H9 (cell line): ENCODE measurements at regions not wholly inside any gene's neighbourhood (a gene's known extent, or its start where the extent isn't known, plus 50 kb on each side); places are given as distances from the start of the nearest gene placed in this dataset.

Source experiments
- DNase-seq: peaks from one replicate; pipeline ENCODE4 v3.0.0-alpha.2; 2017
- H2AFZ ChIP-seq: one replicate; pipeline ENCODE4 v1.6.1; 2013; ENCODE audit warnings: mild to moderate bottlenecking, low read length, control low read depth, moderate library complexity
- H2AK5ac ChIP-seq: 2 replicates; pipeline ENCODE4 v1.6.1; 2013; ENCODE audit warnings: low read length, control low read depth, mixed read lengths; ENCODE audit not compliant: insufficient read length
- H2BK120ac ChIP-seq: one replicate; pipeline ENCODE4 v1.6.1; 2013; ENCODE audit warnings: low read depth, mild to moderate bottlenecking, low read length, control low read depth, inconsistent platforms; ENCODE audit not compliant: poor library complexity, severe bottlenecking
- H2BK12ac ChIP-seq: 2 replicates; pipeline ENCODE4 v1.6.1; 2013; ENCODE audit warnings: low read length, control low read depth, mixed read lengths, low read depth; ENCODE audit not compliant: insufficient read length
- H2BK15ac ChIP-seq: 2 replicates; pipeline ENCODE4 v1.6.1; 2013; ENCODE audit warnings: low read depth, low read length, control low read depth
- H2BK20ac ChIP-seq: one replicate; pipeline ENCODE4 v1.6.1; 2013; ENCODE audit warnings: low read depth, mild to moderate bottlenecking, low read length, control low read depth, inconsistent platforms; ENCODE audit not compliant: poor library complexity, severe bottlenecking
- H2BK5ac ChIP-seq: 2 replicates; pipeline ENCODE4 v1.6.1; 2013; ENCODE audit warnings: low read length, control low read depth, mixed read lengths; ENCODE audit not compliant: insufficient read length
- H3K14ac ChIP-seq: 2 replicates; pipeline ENCODE4 v1.6.1; 2013; ENCODE audit warnings: low read length, control low read depth; ENCODE audit not compliant: insufficient read depth
- H3K18ac ChIP-seq: 2 replicates; pipeline ENCODE4 v1.6.1; 2013; ENCODE audit warnings: low read depth, mild to moderate bottlenecking, mixed read lengths, low read length, control low read depth; ENCODE audit not compliant: insufficient read length
- H3K23ac ChIP-seq: 2 replicates; pipeline ENCODE4 v1.6.1; 2013; ENCODE audit warnings: low read length, control low read depth, mixed read lengths, low read depth; ENCODE audit not compliant: insufficient read length
- H3K23me2 ChIP-seq: 2 replicates; pipeline ENCODE4 v1.6.1; 2013; ENCODE audit warnings: low read depth, mild to moderate bottlenecking, mixed read lengths, low read length, control low read depth; ENCODE audit not compliant: insufficient read length, poor library complexity, severe bottlenecking
- H3K27ac ChIP-seq: 2 replicates; pipeline ENCODE4 v1.5.1; 2013; ENCODE audit warnings: low read length, control low read depth, mixed read lengths, low read depth; ENCODE audit not compliant: insufficient read length
- H3K27me3 ChIP-seq: 2 replicates; pipeline ENCODE4 v1.6.1; 2013; ENCODE audit warnings: low read length, control low read depth, inconsistent platforms; ENCODE audit not compliant: insufficient read depth
- H3K4ac ChIP-seq: 2 replicates; pipeline ENCODE4 v1.6.1; 2013; ENCODE audit warnings: low read depth, mild to moderate bottlenecking, control low read depth, inconsistent platforms, low read length, moderate library complexity
- H3K4me1 ChIP-seq: 2 replicates; pipeline ENCODE4 v1.6.1; 2013; ENCODE audit warnings: low read length, control low read depth, inconsistent platforms; ENCODE audit not compliant: insufficient read depth
- H3K4me2 ChIP-seq: 2 replicates; pipeline ENCODE4 v1.6.1; 2013; ENCODE audit warnings: low read length, control low read depth, mixed read lengths; ENCODE audit not compliant: insufficient read length, insufficient read depth
- H3K56ac ChIP-seq: 2 replicates; pipeline ENCODE4 v1.6.1; 2013; ENCODE audit warnings: low read depth, mild to moderate bottlenecking, mixed read lengths, low read length, control low read depth; ENCODE audit not compliant: insufficient read length
- H3K79me1 ChIP-seq: 2 replicates; pipeline ENCODE4 v1.6.1; 2013; ENCODE audit warnings: low read depth, mild to moderate bottlenecking, moderate library complexity, low read length, control low read depth, inconsistent platforms; ENCODE audit not compliant: insufficient read depth, poor library complexity, severe bottlenecking
- H3K79me2 ChIP-seq: 2 replicates; pipeline ENCODE4 v1.6.1; 2013; ENCODE audit warnings: low read length, control low read depth, inconsistent platforms; ENCODE audit not compliant: insufficient read depth
- H3K9ac ChIP-seq: 2 replicates; pipeline ENCODE4 v1.6.1; 2013; ENCODE audit warnings: low read length, control low read depth, mixed read lengths; ENCODE audit not compliant: insufficient read length; ENCODE audit errors: extremely low read depth
- H3K9me3 ChIP-seq: one replicate; pipeline ENCODE4 v1.6.1; 2013; ENCODE audit warnings: low read depth, low read length, inconsistent platforms; ENCODE audit not compliant: control insufficient read depth
- H3T11ph ChIP-seq: one replicate; pipeline ENCODE4 v1.6.1; 2013; ENCODE audit warnings: mild to moderate bottlenecking, low read length, control low read depth, inconsistent platforms
- H4K20me1 ChIP-seq: one replicate; pipeline ENCODE4 v1.6.1; 2013; ENCODE audit not compliant: control insufficient read depth, insufficient read length, insufficient read depth
- H4K5ac ChIP-seq: 2 replicates; pipeline ENCODE4 v1.6.1; 2013; ENCODE audit warnings: low read depth, mild to moderate bottlenecking, mixed read lengths, low read length, control low read depth; ENCODE audit not compliant: insufficient read length
- H4K8ac ChIP-seq: replicated peaks from 2 replicates; pipeline ENCODE4 v1.6.1; 2013; ENCODE audit warnings: low read length, control low read depth, mixed read lengths, low read depth; ENCODE audit not compliant: insufficient read length
- H4K91ac ChIP-seq: 2 replicates; pipeline ENCODE4 v1.6.1; 2013; ENCODE audit warnings: low read depth, mild to moderate bottlenecking, moderate library complexity, mixed read lengths, low read length, control low read depth; ENCODE audit not compliant: insufficient read length
- H3K27ac Mint-ChIP-seq, 3 experiments: 2 replicates in 2 of 3; 3 replicates in 1 of 3; pipeline ENCODE4 v1.8.0; 2020 to 2021; ENCODE audit warnings: mixed read lengths in 3 of 3, mild to moderate bottlenecking in 1 of 3, moderate library complexity in 1 of 3
- H3K27me3 Mint-ChIP-seq: 2 replicates; pipeline ENCODE4 v1.8.0; 2021; ENCODE audit warnings: low read depth, mild to moderate bottlenecking, moderate library complexity, mixed read lengths
- H3K36me3 Mint-ChIP-seq, 3 experiments: 2 replicates in 2 of 3; 3 replicates in 1 of 3; pipeline ENCODE4 v1.8.0; 2020 to 2021; ENCODE audit warnings: low read depth in 3 of 3, mixed read lengths in 3 of 3; ENCODE audit not compliant: insufficient read depth in 1 of 3
- H3K4me1 Mint-ChIP-seq, 2 experiments: 2 replicates each; pipeline ENCODE4 v1.8.0; 2020; ENCODE audit warnings: mixed read lengths in 2 of 2
- H3K4me3 Mint-ChIP-seq, 2 experiments: 2 replicates in 1 of 2; 3 replicates in 1 of 2; pipeline ENCODE4 v1.8.0; 2020 to 2021; ENCODE audit warnings: mild to moderate bottlenecking in 2 of 2, mixed read lengths in 2 of 2, moderate library complexity in 1 of 2
- H3K9me3 Mint-ChIP-seq, 2 experiments: 2 replicates in 1 of 2; 3 replicates in 1 of 2; pipeline ENCODE4 v1.8.0; 2020; ENCODE audit warnings: mild to moderate bottlenecking in 2 of 2, mixed read lengths in 2 of 2, moderate library complexity in 1 of 2
- CTCF ChIP-seq: fragments of 200-600 bp; sonication (generic); conservative IDR thresholded peaks from 3 replicates; pipeline ENCODE4 v1.8.0; 2021; ENCODE audit warnings: antibody characterized with exemption, mild to moderate bottlenecking
- WGBS: extraction: QIAGEN DNeasy Blood & Tissue Kit; methylation state at CpG from one replicate; pipeline ENCODE4 v1.1.7; 2013; ENCODE audit warnings: missing lambda C conversion rate, low lambda C conversion rate, mixed read lengths; ENCODE audit not compliant: insufficient read length; ENCODE audit errors: extremely low coverage; 5-methylcytosine and 5-hydroxymethylcytosine counted together

GRCh38 chr2:45218297-45218696, 209.0 kb upstream of the SIX2 start:
- no peak overlapping the region for H3K4me3 Mint-ChIP-seq

More at GRCh38 chr2:45218297-45218696, 209.0 kb upstream of the SIX2 start:
- Histone ChIP-seq H3K14ac (no peak overlapping the region), H3K18ac (no peak overlapping the region), H3K56ac (no peak overlapping the region), H3K4me2 (no peak overlapping the region), H4K8ac (no peak overlapping the region), H3T11ph (no peak overlapping the region), H2AFZ (no peak overlapping the region), H4K20me1 (no peaks in the 10 kb centered on the region), H3K4me1 (no peaks in the 10 kb centered on the region), H3K23ac (no peak overlapping the region), H3K79me2 (no peaks in the 10 kb centered on the region), H2BK20ac (no peak overlapping the region), H2BK12ac (no peak overlapping the region), H4K5ac (no peak overlapping the region), H3K27ac (no peak overlapping the region), H2BK120ac (no peak overlapping the region), H3K23me2 (no peaks in the 10 kb centered on the region), H3K79me1 (no peaks in the 10 kb centered on the region), H3K4ac (no peak overlapping the region), H2BK5ac (no peak overlapping the region), H4K91ac (no peak overlapping the region), H3K9ac (no peak overlapping the region), H3K27me3 (no peaks in the 10 kb centered on the region), H2AK5ac (no peak overlapping the region), H3K9me3 (no peaks in the 10 kb centered on the region), H2BK15ac (no peak overlapping the region)
- Mint-ChIP-seq H3K4me1 (peaks cover 17 to 18% of the 10 kb centered on the region in 2 experiments), H3K9me3 (no peaks in the 10 kb centered on the region; a peak in 1 of 5 replicates), H3K36me3 (no peaks in the 10 kb centered on the region), H3K27ac (no peak overlapping the region), H3K27me3 (peaks cover 4% of the 10 kb centered on the region)
- WGBS = no CpG with 5 or more reads among the region's 3 CpGs
- TF ChIP-seq CTCF = no peak
- no peak for DNase-seq
